Lung (tissue), 11 donors: ENCODE measurements at regions not wholly inside any gene's neighbourhood (a gene's known extent, or its start where the extent isn't known, plus 50 kb on each side); places are given as distances from the start of the nearest gene placed in this dataset.

ENCODE experiments used
- ATAC-seq: fragments of 200-7000 bp; cut with Tn5 transposase; one replicate; pipeline ENCODE4 v1.9.1; 2020; ENCODE audit warnings: moderate number of reproducible peaks; ENCODE audit not compliant: insufficient read depth, low FRiP score
- DNase-seq, 3 donors: peaks; one replicate each; pipeline ENCODE4 v3.0.0-alpha.2; 2013 to 2017
- H3K27ac ChIP-seq, 2 donors: one replicate each; pipeline ENCODE4 v1.5.1; 2013; ENCODE audit warnings: mild to moderate bottlenecking in 2 of 2, moderate library complexity in 2 of 2, control low read depth in 1 of 2, inconsistent platforms in 1 of 2, low read depth in 1 of 2, low read length in 1 of 2
- H3K27me3 ChIP-seq, 3 donors: one replicate each; pipeline ENCODE4 v1.5.1; 2013; ENCODE audit warnings: low read length in 2 of 3; ENCODE audit not compliant: control insufficient read depth in 3 of 3, insufficient read depth in 3 of 3
- H3K36me3 ChIP-seq, 4 donors: one replicate each; pipeline ENCODE4 v1.5.1; 2013; ENCODE audit warnings: low read length in 4 of 4, mild to moderate bottlenecking in 1 of 4, moderate library complexity in 1 of 4; ENCODE audit not compliant: control insufficient read depth in 4 of 4, insufficient read depth in 4 of 4
- H3K4me1 ChIP-seq, 5 donors: one replicate each; pipeline ENCODE4 v1.5.1; 2013; ENCODE audit warnings: low read length in 5 of 5, mild to moderate bottlenecking in 2 of 5, moderate library complexity in 1 of 5; ENCODE audit not compliant: control insufficient read depth in 5 of 5, insufficient read depth in 5 of 5
- H3K4me3 ChIP-seq: one replicate; pipeline ENCODE4 v1.5.1; 2013; ENCODE audit warnings: mild to moderate bottlenecking, control low read depth, moderate library complexity
- H3K9ac ChIP-seq, 2 donors: one replicate each; pipeline ENCODE4 v1.5.1; 2013; ENCODE audit warnings: low read length in 2 of 2, control low read depth in 1 of 2; ENCODE audit not compliant: insufficient read depth in 1 of 2
- H3K9me3 ChIP-seq, 4 donors: one replicate each; pipeline ENCODE4 v1.5.1; 2013; ENCODE audit warnings: low read length in 3 of 4, mild to moderate bottlenecking in 1 of 4, moderate library complexity in 1 of 4; ENCODE audit not compliant: control insufficient read depth in 4 of 4, insufficient read depth in 3 of 4
- CTCF ChIP-seq: IDR thresholded peaks from 2 replicates; pipeline ENCODE4 v1.5.1; 2012; ENCODE audit warnings: mild to moderate bottlenecking; ENCODE audit errors: control extremely low read depth, extremely low read depth
- WGBS, 2 donors: extraction: QIAGEN DNeasy Blood & Tissue Kit; methylation state at CpG; one replicate each; pipeline ENCODE4 v1.1.7; 2013; 5-methylcytosine and 5-hydroxymethylcytosine counted together
- donor health status: control.
- donor health status: control.
- donor health status: Bipolar disorder and iron deficiency.
- donor health status: healthy.
- donor health status: DM: yes; HTN: yes; CAD: no.

- H3K4me1 ChIP-seq: no peaks in the 10 kb centered on the region
These were observed 295.0 kb downstream of the NR4A2 start for GRCh38 chr2:156037482-156037881.

GRCh38 chr2:156031121-156031520 lies 301.4 kb downstream of the NR4A2 start:
- no peak for DNase-seq
- H3K9me3 ChIP-seq: no peaks in the 10 kb centered on the region
- no peak overlapping the region for H3K9ac ChIP-seq
- no peak for TF ChIP-seq CTCF
- no peak for ATAC-seq
- no peaks in the 10 kb centered on the region for H3K36me3 ChIP-seq
- H3K27me3 ChIP-seq: no peaks in the 10 kb centered on the region
- 91% methylated on average over 3 of the region's 3 CpGs for WGBS, 2 donors
- no peak overlapping the region for H3K27ac ChIP-seq
- no peak overlapping the region for H3K4me3 ChIP-seq
- no peaks in the 10 kb centered on the region for H3K4me1 ChIP-seq

More at GRCh38 chr2:156037482-156037881, 295.0 kb downstream of the NR4A2 start:
- Histone ChIP-seq H3K36me3 (no peaks in the 10 kb centered on the region), H3K4me3 (no peak overlapping the region), H3K27ac (no peak overlapping the region), H3K9me3 (no peaks in the 10 kb centered on the region), H3K9ac (no peak overlapping the region), H3K27me3 (no peaks in the 10 kb centered on the region)
- DNase-seq: no peak
- no peak for TF ChIP-seq CTCF
- ATAC-seq: no peak
- WGBS, 2 donors: 98 to 100% methylated on average over 1 of the region's 1 CpG

- no peak overlapping the region for H3K9ac ChIP-seq
- no peaks in the 10 kb centered on the region for H3K4me1 ChIP-seq
- WGBS, 2 donors: 79 to 81% methylated on average over 2 of the region's 2 CpGs
- no peak overlapping the region for H3K27ac ChIP-seq
- no peaks in the 10 kb centered on the region for H3K9me3 ChIP-seq
- H3K36me3 ChIP-seq: no peaks in the 10 kb centered on the region
- H3K4me3 ChIP-seq: no peak overlapping the region
- H3K27me3 ChIP-seq: no peaks in the 10 kb centered on the region
- no peak for DNase-seq
- ATAC-seq: no peak
- no peak for TF ChIP-seq CTCF
These were observed 309.2 kb downstream of the NR4A2 start for GRCh38 chr2:156023229-156023869.
